Peyer's patch (tissue), 4 donors: ENCODE measurements at regions not wholly inside any gene's neighbourhood (a gene's known extent, or its start where the extent isn't known, plus 50 kb on each side); places are given as distances from the start of the nearest gene placed in this dataset.

Experiments
- CTCF ChIP-seq, 6 experiments: fragments of 450-650 bp in 4 of 6; fragments of 200-600 bp in 2 of 6; sonication (generic) in 1 of 6; IDR thresholded peaks; one replicate each; pipeline ENCODE4 v1.5.1; 2017 to 2019; ENCODE audit warnings: antibody characterized with exemption in 6 of 6, mild to moderate bottlenecking in 3 of 6, moderate library complexity in 1 of 6
- POLR2A ChIP-seq, 2 donors: fragments of 450-650 bp; IDR thresholded peaks; one replicate each; pipeline ENCODE4 v1.5.1; 2017; ENCODE audit warnings: antibody characterized with exemption in 2 of 2, mild to moderate bottlenecking in 2 of 2, moderate library complexity in 2 of 2

- no peak for TF ChIP-seq CTCF (IDR thresholded peaks at IDR 0.05)
- no peak for TF ChIP-seq POLR2A (IDR thresholded peaks at IDR 0.05)
Measured at GRCh38 chr3:43215138-43215537, 71.2 kb upstream of the SNRK start.
